Endothelial cell of umbilical vein (primary cell): ENCODE measurements at regions not wholly inside any gene's neighbourhood (a gene's known extent, or its start where the extent isn't known, plus 50 kb on each side); places are given as distances from the start of the nearest gene placed in this dataset.

Experiments used
- CTCF ChIP-seq, 2 donors: IDR thresholded peaks; 1 replicate in 1 of 2; 2 replicates in 1 of 2; pipeline ENCODE4 v1.5.1; 2011; ENCODE audit warnings: low read length in 2 of 2, mild to moderate bottlenecking in 2 of 2, moderate library complexity in 2 of 2, control low read depth in 1 of 2, inconsistent platforms in 1 of 2, low read depth in 1 of 2; ENCODE audit not compliant: insufficient read depth in 1 of 2; ENCODE audit errors: extremely low read depth in 1 of 2
- EZH2 ChIP-seq: IDR thresholded peaks from 2 replicates; pipeline ENCODE4 v1.6.1; 2012; ENCODE audit warnings: borderline replicate concordance, low read depth, mild to moderate bottlenecking, moderate library complexity, low read length, inconsistent platforms; ENCODE audit not compliant: severe bottlenecking
- POLR2A ChIP-seq: IDR thresholded peaks from 2 replicates; pipeline ENCODE4 v1.6.1; 2012; ENCODE audit warnings: low read depth, mild to moderate bottlenecking, control low read depth, low read length

GRCh38 chr2:82803307-82803706, 1655.8 kb downstream of the SUCLG1 start:
- TF ChIP-seq EZH2 (no peak), CTCF (IDR thresholded peaks at IDR 0.05; ENCODE audit: extremely low read depth in 1 of 2, insufficient read depth in 1 of 2, low read depth in 1 of 2, low read length in 2 of 2) (no peak), POLR2A (no peak)
